H1 (cell line): ENCODE measurements at regions not wholly inside any gene's neighbourhood (a gene's known extent, or its start where the extent isn't known, plus 50 kb on each side); places are given as distances from the start of the nearest gene placed in this dataset.

Experiments used
- TF ChIP-seq, protein P1 (sequence below): IDR thresholded peaks from 2 replicates; pipeline ENCODE4 v1.6.1; 2012; ENCODE audit warnings: inconsistent platforms

DNA sequence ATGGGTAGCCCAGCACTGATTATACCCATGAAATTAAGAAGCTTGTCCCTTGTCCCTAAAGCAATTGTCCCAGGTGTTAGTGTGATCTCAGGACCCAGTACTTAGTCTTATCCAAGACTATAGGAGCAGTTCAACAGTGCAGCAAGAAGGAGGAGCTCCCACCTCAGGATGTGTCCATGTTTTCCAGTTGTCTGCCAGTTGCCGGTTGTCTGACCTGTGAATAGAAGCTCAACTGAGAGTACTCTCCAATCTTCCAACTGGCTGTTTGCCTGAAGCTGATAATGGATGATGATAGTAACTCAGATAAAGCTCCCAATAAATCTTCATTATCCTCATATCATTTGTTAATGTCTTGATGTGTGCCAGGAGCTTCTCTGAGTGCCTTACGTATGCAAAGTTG lies 107.2 kb upstream of the HTR2A start (continued):
- TF ChIP-seq, protein P1, sequence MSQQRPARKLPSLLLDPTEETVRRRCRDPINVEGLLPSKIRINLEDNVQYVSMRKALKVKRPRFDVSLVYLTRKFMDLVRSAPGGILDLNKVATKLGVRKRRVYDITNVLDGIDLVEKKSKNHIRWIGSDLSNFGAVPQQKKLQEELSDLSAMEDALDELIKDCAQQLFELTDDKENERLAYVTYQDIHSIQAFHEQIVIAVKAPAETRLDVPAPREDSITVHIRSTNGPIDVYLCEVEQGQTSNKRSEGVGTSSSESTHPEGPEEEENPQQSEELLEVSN: no peak
- TF ChIP-seq, all 59 proteins: peak for 2
